NCI-H187 treated with DMSO at 0.1 percent for 48 hours (cell line): ENCODE measurements at regions not wholly inside any gene's neighbourhood (a gene's known extent, or its start where the extent isn't known, plus 50 kb on each side); places are given as distances from the start of the nearest gene placed in this dataset.

Source experiments
- DNase-seq: peaks from one replicate; lab custom pipeline; 2025; lab: John Stamatoyannopoulos, UW

- DNase-seq, result no peak
Measured at GRCh38 chr11:120032766-120033390, 105.0 kb downstream of the TRIM29 start.

GRCh38 chr11:120031612-120032600 is 106.0 kb downstream of the TRIM29 start:
- no peak for DNase-seq

GRCh38 chr11:120031156-120031555 is 106.8 kb downstream of the TRIM29 start:
- no peak for DNase-seq

GRCh38 chr11:120030411-120030810 is 107.5 kb downstream of the TRIM29 start:
- no peak for DNase-seq

- no peak for DNase-seq
Measured at GRCh38 chr11:120029321-120029720, 108.6 kb downstream of the TRIM29 start.

- DNase-seq, result no peak
Measured at GRCh38 chr11:120028897-120029258, 109.0 kb downstream of the TRIM29 start.

- DNase-seq, result no peak
Measured at GRCh38 chr11:120028181-120028896, 109.6 kb downstream of the TRIM29 start.

GRCh38 chr11:120027546-120028180 is 110.2 kb downstream of the TRIM29 start:
- no peak for DNase-seq

- no peak for DNase-seq
Measured at GRCh38 chr11:120025606-120026335, 112.1 kb downstream of the TRIM29 start.

- no peak for DNase-seq
Measured at GRCh38 chr11:120024586-120024985, 113.3 kb downstream of the TRIM29 start.

- no peak for DNase-seq
Measured at GRCh38 chr11:120024046-120024445, 113.9 kb downstream of the TRIM29 start.

- DNase-seq, result no peak
Measured at GRCh38 chr11:120023551-120023950, 114.4 kb downstream of the TRIM29 start.

GRCh38 chr11:120023120-120023519 is 114.8 kb downstream of the TRIM29 start:
- DNase-seq, result no peak

GRCh38 chr11:120022617-120023016 is 115.3 kb downstream of the TRIM29 start:
- no peak for DNase-seq

GRCh38 chr11:120021978-120022377 is 115.9 kb downstream of the TRIM29 start:
- DNase-seq, result no peak

- no peak for DNase-seq
Measured at GRCh38 chr11:120021391-120021953, 116.4 kb downstream of the TRIM29 start.

GRCh38 chr11:120020981-120021380 is 116.9 kb downstream of the TRIM29 start:
- no peak for DNase-seq

- no peak for DNase-seq
Measured at GRCh38 chr11:120020486-120020885, 117.4 kb downstream of the TRIM29 start.

GRCh38 chr11:120019191-120019590 is 118.7 kb downstream of the TRIM29 start:
- no peak for DNase-seq

- DNase-seq, result no peak
Measured at GRCh38 chr11:120017582-120018150, 120.2 kb downstream of the TRIM29 start.
